DOHH2 (cell line): ENCODE measurements at regions not wholly inside any gene's neighbourhood (a gene's known extent, or its start where the extent isn't known, plus 50 kb on each side); places are given as distances from the start of the nearest gene placed in this dataset.

Experiments used
- H3F3A ChIP-seq: fragments of 200-600 bp; sonication (generic), shearing (Covaris generic); 2 replicates; pipeline ENCODE4 v1.6.0; 2016; ENCODE audit warnings: antibody characterized with exemption, mild to moderate bottlenecking; ENCODE audit not compliant: control insufficient read depth, insufficient read depth
- H3K27ac ChIP-seq: fragments of 200-600 bp; sonication (generic); 2 replicates; pipeline ENCODE4 v1.5.1; 2014; ENCODE audit warnings: low read depth, mild to moderate bottlenecking, low read length, moderate library complexity
- H3K27me3 ChIP-seq: fragments of 200-600 bp; sonication (generic); 2 replicates; pipeline ENCODE4 v1.6.1; 2014; ENCODE audit warnings: mild to moderate bottlenecking, low read length, mixed read lengths; ENCODE audit not compliant: control insufficient read depth
- H3K36me3 ChIP-seq: fragments of 200-600 bp; sonication (generic); 2 replicates; pipeline ENCODE4 v1.6.1; 2014; ENCODE audit warnings: mild to moderate bottlenecking, low read length, moderate library complexity, mixed read lengths; ENCODE audit not compliant: control insufficient read depth
- H3K4me1 ChIP-seq: fragments of 200-600 bp; sonication (generic); 2 replicates; pipeline ENCODE4 v1.6.1; 2014; ENCODE audit warnings: mild to moderate bottlenecking, low read length, mixed read lengths; ENCODE audit not compliant: control insufficient read depth
- H3K4me2 ChIP-seq: fragments of 200-600 bp; sonication (generic); 2 replicates; pipeline ENCODE4 v1.6.0; 2014; ENCODE audit warnings: mild to moderate bottlenecking, low read length, moderate library complexity
- H3K4me3 ChIP-seq: fragments of 200-600 bp; sonication (generic); 2 replicates; pipeline ENCODE4 v1.5.1; 2014; ENCODE audit warnings: mild to moderate bottlenecking, low read length, mixed read lengths
- H3K79me2 ChIP-seq: fragments of 200-600 bp; sonication (generic); 2 replicates; pipeline ENCODE4 v1.6.1; 2014; ENCODE audit warnings: mild to moderate bottlenecking, low read length, mixed read lengths; ENCODE audit not compliant: control insufficient read depth
- H3K9me2 ChIP-seq: fragments of 200-600 bp; sonication (generic); replicated peaks from 2 replicates; pipeline ENCODE4 v1.6.1; 2014; ENCODE audit warnings: mild to moderate bottlenecking, low read length, mixed read lengths; ENCODE audit not compliant: control insufficient read depth
- H3K9me3 ChIP-seq: fragments of 200-600 bp; sonication (generic); 2 replicates; pipeline ENCODE4 v1.6.1; 2014; ENCODE audit warnings: antibody characterized with exemption, low read length, mixed read lengths; ENCODE audit not compliant: control insufficient read depth, insufficient read depth
- H4K20me1 ChIP-seq: fragments of 200-600 bp; sonication (generic); 2 replicates; pipeline ENCODE4 v1.6.0; 2014; ENCODE audit warnings: low read depth, mild to moderate bottlenecking, antibody characterized with exemption, low read length, moderate library complexity; ENCODE audit not compliant: control insufficient read depth, insufficient read depth
- EZH2phosphoT487 ChIP-seq: fragments of 200-600 bp; sonication (generic); IDR thresholded peaks from 2 replicates; pipeline ENCODE4 v1.6.1; 2017; ENCODE audit warnings: borderline replicate concordance, mild to moderate bottlenecking, antibody characterized with exemption, low read length, moderate library complexity, mixed read lengths
- TF ChIP-seq, protein P1 (sequence below): fragments of 200-600 bp; sonication (generic); IDR thresholded peaks from one replicate; pipeline ENCODE4 v1.5.1; 2014; ENCODE audit warnings: antibody characterized with exemption, mild to moderate bottlenecking, low read depth, low read length; ENCODE audit not compliant: poor library complexity, severe bottlenecking

DNA sequence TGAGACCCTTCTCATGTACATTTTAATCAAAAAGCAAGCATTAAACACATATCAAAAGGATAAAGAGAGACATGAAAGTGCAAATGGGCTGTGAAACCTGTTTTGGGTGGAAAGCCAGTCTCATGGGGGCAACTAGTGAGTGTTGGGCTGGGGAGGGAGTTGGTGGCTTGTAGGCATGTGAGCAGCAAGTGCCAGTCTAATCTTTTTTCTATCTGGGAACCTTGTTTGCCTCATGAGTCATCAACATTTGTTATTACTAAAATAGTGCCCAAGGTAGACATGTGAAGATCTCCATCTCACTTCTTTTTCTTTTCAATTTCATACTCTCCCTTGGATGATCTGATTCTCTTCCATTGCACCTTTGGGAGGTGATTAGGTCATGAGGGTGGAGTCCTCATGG is 613.9 kb upstream of the GYPC start:
- no peaks in the 10 kb centered on the region for H3K27me3 ChIP-seq
- peaks cover 49% of the 10 kb centered on the region for H3K4me1 ChIP-seq
- H4K20me1 ChIP-seq: no peaks in the 10 kb centered on the region
- H3K79me2 ChIP-seq: no peaks in the 10 kb centered on the region
- no peaks in the 10 kb centered on the region for H3K9me2 ChIP-seq
- no peak overlapping the region for H3K4me2 ChIP-seq
- no peaks in the 10 kb centered on the region for H3K9me3 ChIP-seq
- no peak overlapping the region for H3K27ac ChIP-seq
- no peaks in the 10 kb centered on the region for H3K36me3 ChIP-seq
- peaks cover 5% of the 10 kb centered on the region for H3F3A ChIP-seq
- H3K4me3 ChIP-seq: no peak overlapping the region
- TF ChIP-seq, protein P1, sequence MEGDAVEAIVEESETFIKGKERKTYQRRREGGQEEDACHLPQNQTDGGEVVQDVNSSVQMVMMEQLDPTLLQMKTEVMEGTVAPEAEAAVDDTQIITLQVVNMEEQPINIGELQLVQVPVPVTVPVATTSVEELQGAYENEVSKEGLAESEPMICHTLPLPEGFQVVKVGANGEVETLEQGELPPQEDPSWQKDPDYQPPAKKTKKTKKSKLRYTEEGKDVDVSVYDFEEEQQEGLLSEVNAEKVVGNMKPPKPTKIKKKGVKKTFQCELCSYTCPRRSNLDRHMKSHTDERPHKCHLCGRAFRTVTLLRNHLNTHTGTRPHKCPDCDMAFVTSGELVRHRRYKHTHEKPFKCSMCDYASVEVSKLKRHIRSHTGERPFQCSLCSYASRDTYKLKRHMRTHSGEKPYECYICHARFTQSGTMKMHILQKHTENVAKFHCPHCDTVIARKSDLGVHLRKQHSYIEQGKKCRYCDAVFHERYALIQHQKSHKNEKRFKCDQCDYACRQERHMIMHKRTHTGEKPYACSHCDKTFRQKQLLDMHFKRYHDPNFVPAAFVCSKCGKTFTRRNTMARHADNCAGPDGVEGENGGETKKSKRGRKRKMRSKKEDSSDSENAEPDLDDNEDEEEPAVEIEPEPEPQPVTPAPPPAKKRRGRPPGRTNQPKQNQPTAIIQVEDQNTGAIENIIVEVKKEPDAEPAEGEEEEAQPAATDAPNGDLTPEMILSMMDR: no peak
- no peak for TF ChIP-seq EZH2phosphoT487

GRCh38 chr2:126048719-126049118 is 607.2 kb upstream of the GYPC start:
- Histone ChIP-seq H3K4me1 (peaks cover 6% of the 10 kb centered on the region), H3K9me3 (peaks cover 5% of the 10 kb centered on the region), H3K4me2 (no peak overlapping the region), H3K36me3 (no peaks in the 10 kb centered on the region), H3K27ac (no peak overlapping the region), H3K27me3 (no peaks in the 10 kb centered on the region), H3K79me2 (no peaks in the 10 kb centered on the region), H3F3A (no peaks in the 10 kb centered on the region), H3K4me3 (no peak overlapping the region), H4K20me1 (no peaks in the 10 kb centered on the region), H3K9me2 (no peaks in the 10 kb centered on the region)
- TF ChIP-seq, protein P1: no peak
- no peak for TF ChIP-seq EZH2phosphoT487

DNA sequence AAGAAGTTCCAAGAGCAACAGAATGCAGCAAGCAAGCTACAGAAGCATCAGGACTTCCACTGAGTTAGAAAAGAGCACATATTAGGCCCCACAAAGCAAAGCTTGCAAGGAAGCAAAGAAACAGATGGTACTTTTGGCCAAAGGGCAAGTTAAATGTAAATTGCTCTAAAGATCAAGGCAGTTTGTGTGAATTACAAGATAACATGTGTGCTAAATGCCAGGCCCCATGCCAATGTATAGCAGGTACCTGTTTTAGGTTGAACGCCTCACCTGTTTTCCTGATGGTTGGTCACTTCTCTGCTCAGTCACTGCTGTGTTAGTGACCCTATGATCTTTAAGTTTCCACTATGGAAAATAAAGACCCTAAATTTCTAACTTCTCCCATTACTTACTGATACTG is 606.5 kb upstream of the GYPC start:
- no peak for TF ChIP-seq EZH2phosphoT487
- TF ChIP-seq, protein P1: no peak
- H3K9me3 ChIP-seq: peaks cover 5% of the 10 kb centered on the region
- no peaks in the 10 kb centered on the region for H3K79me2 ChIP-seq
- H3F3A ChIP-seq: no peaks in the 10 kb centered on the region
- H3K27me3 ChIP-seq: no peaks in the 10 kb centered on the region
- H3K4me3 ChIP-seq: no peak overlapping the region
- no peaks in the 10 kb centered on the region for H3K9me2 ChIP-seq
- no peaks in the 10 kb centered on the region for H3K36me3 ChIP-seq
- H3K27ac ChIP-seq: no peak overlapping the region
- no peak overlapping the region for H3K4me2 ChIP-seq
- no peaks in the 10 kb centered on the region for H4K20me1 ChIP-seq
- H3K4me1 ChIP-seq: peaks cover 6% of the 10 kb centered on the region
